ENCODE measurements at regions not wholly inside any gene's neighbourhood (a gene's known extent, or its start where the extent isn't known, plus 50 kb on each side); places are given as distances from the start of the nearest gene placed in this dataset.

- TF ChIP-seq, protein P1, sequence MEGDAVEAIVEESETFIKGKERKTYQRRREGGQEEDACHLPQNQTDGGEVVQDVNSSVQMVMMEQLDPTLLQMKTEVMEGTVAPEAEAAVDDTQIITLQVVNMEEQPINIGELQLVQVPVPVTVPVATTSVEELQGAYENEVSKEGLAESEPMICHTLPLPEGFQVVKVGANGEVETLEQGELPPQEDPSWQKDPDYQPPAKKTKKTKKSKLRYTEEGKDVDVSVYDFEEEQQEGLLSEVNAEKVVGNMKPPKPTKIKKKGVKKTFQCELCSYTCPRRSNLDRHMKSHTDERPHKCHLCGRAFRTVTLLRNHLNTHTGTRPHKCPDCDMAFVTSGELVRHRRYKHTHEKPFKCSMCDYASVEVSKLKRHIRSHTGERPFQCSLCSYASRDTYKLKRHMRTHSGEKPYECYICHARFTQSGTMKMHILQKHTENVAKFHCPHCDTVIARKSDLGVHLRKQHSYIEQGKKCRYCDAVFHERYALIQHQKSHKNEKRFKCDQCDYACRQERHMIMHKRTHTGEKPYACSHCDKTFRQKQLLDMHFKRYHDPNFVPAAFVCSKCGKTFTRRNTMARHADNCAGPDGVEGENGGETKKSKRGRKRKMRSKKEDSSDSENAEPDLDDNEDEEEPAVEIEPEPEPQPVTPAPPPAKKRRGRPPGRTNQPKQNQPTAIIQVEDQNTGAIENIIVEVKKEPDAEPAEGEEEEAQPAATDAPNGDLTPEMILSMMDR (IDR thresholded peaks at IDR 0.05): no peak
- TF ChIP-seq EZH2phosphoT487 (IDR thresholded peaks at IDR 0.05): no peak
Observed at GRCh38 chr4:137455647-137456321, 76.5 kb downstream of the PCDH18 start.
